Esophagus muscularis mucosa (tissue), 3 donors: ENCODE measurements at regions not wholly inside any gene's neighbourhood (a gene's known extent, or its start where the extent isn't known, plus 50 kb on each side); places are given as distances from the start of the nearest gene placed in this dataset.
"Not testable (repeated sequence)": the region's sequence is repeated elsewhere in the genome, so short reads cannot be mapped to it uniquely, and the experiment has no call there.

Experiments
- CTCF ChIP-seq, 3 experiments: fragments of 200-600 bp in 2 of 3; fragments of 450-650 bp in 1 of 3; sonication (generic) in 2 of 3; IDR thresholded peaks; one replicate each; pipeline ENCODE4 v1.5.1; 2017 to 2019; ENCODE audit warnings: antibody characterized with exemption in 3 of 3, mild to moderate bottlenecking in 2 of 3, moderate library complexity in 1 of 3
- POLR2A ChIP-seq: fragments of 450-650 bp; IDR thresholded peaks from one replicate; pipeline ENCODE4 v1.6.1; 2017; ENCODE audit warnings: antibody characterized with exemption, moderate library complexity, mild to moderate bottlenecking, low read depth

- not testable (repeated sequence) for TF ChIP-seq CTCF (IDR thresholded peaks at IDR 0.05); POLR2A
Observed at GRCh38 chr7:65570990-65571389, 197.3 kb downstream of the ZNF92 start.
